Activated T-cell treated with anti-CD3 and anti-CD28 coated beads for 4 hours (primary cell): ENCODE measurements at regions not wholly inside any gene's neighbourhood (a gene's known extent, or its start where the extent isn't known, plus 50 kb on each side); places are given as distances from the start of the nearest gene placed in this dataset.
"Not testable (repeated sequence)": the region's sequence is repeated elsewhere in the genome, so short reads cannot be mapped to it uniquely, and the experiment has no call there.

ENCODE experiments used
- DNase-seq: peaks from one replicate; pipeline ENCODE4 v3.0.0-alpha.2; 2020

DNA sequence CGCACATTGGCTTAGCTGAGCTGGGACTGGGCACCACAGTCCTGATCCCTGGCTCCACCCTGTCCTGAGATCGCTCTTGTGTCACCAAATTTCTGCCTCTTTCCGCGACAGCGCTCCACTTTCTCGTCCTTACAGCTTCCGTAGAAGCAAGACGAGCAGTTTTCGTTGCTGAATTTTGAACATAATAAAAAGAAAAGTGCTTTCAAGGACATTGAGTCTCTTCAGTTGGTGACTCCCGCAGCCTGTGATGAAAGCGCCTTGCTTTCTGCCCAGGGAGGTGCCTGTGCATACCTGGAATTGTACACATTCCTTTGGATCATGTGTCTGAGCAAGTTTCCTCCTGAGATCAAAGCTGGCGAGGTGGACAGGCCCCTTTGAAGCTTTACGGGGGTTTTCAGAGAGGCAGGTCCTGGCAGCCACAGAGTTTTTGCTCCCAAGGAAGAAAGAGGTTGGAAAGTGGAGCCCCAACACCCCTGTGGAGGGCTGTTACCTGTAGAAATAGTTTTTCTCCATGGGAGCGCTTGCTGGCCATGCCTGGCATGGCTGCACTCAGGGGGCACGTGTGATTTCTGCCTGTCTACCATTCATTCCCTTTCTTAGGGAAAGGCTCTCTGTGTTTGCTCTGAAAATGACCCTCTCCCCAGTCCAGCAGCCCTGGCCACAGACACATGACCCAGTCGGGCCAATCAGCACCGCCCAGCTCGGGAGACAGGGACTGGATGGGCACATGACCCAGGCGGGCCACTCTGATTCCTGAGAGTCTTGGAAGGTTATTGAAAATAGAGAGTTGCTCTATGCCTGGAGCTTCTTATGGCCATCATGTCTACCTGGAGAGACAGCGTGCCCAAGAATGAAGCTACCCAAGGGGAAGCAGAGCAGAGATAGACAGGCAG, 115.6 kb upstream of the OTOS start:
- no peak for DNase-seq

DNA sequence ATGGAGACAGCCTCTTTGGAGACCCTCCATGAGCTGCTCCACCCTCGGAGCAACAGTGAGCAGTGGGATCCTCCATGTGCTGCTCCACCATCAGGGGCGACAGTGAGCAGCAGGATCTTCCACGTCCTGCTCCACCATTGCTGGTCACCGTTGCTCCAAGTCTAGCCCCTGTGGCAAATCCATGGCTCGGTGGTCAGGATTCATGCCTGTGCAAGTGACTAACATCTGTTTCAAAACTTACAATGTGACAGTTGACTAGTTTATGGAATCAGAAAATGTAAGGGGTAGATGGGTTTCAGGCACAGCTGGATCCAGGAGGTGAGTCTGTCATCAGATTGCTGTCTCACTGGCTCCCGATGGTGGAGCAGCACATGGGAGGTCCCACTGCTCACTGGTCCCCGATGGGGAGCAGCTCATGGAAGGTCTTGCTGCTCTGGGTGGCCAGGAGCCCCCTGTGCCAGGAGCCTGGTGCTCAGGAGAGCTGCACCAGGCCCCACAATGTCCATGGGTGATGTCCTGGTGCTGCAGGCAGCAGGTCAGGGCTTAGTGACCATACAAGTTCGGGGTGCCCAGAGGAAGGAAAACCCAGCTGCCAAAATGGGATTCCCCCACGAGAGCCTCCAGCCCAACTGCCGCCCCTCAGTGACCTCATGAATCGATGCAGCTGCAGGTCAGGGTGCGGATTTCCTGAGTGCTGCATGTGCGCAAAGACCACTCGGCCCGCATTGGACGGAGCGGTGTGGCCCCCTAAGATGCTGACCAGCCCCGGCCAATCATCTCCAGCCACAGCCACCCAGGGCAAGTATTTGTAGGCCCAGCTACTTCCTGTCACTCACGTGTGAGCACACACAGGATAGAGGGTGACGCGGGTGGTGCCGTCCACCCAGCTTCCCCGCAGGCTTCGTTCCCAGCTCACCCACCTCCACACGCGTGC, 116.5 kb upstream of the OTOS start:
- DNase-seq = no peak

DNA sequence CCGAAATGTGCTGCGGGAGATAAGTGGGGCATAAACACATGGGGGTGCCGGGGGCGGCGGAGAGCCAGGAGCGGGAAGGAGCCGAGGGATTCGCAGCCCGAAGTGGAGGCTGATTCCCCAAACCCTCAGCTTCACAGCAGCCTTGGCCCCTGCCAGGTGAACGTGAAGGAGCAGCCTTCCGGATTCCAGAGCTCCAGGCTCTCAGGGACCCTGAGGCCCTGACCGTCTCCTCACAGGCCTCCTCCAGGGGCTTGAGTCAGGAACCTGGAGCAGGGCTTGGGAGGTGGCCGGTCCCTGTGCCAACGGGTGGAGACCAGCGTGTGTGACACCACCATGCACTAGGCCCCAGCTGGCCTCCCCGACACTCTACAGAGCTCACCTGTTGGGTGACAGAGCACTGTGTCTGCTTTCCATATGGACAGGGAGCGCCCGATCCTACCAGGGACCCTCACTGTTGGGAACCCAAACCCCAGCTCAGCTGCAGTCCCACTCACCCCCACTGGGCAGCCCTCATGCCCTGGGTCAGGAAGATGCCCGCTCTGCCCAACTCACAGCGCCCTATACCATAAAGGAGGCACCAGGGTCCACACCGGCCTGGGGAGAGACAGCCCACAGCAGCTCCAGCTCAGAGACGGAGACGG, 117.6 kb upstream of the OTOS start:
- no peak for DNase-seq

GRCh38 chr2:240258685-240259084, 118.2 kb upstream of the OTOS start:
- DNase-seq = no peak

DNA sequence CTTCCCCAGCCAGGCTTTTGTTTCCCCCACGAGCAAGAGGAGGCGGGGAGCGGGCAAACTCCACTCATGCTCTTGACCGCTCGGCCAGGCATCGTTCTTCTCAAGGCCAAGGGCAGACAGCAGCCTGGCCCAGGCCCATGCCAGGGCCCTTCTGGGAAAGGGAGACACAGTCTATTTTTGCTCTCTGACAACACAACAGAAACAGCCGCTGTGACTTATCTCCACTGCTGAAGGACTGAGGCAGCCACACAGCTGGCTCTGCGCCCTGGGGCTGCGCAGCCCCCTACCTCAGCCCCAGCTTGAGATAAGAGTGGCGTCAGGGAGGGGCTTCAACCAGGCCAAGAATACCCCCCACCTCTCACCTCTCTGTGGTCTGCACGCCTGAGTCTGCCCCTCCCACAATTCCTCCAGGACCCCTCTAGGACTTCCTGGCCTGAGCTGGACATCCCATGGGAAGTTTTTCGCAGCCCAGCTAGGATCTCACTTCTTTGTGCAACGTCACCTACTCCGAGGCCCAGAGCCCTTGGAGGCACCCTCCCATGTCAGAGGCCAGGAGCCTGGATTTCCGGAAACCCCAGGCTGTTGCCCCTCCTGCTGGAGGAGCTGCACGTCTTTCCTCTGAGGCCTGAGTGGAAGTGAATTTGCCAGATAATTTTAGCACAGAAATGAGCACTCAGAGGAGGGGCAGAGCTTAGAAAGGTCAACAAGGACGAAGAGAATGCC, 118.9 kb upstream of the OTOS start:
- DNase-seq = no peak

DNA sequence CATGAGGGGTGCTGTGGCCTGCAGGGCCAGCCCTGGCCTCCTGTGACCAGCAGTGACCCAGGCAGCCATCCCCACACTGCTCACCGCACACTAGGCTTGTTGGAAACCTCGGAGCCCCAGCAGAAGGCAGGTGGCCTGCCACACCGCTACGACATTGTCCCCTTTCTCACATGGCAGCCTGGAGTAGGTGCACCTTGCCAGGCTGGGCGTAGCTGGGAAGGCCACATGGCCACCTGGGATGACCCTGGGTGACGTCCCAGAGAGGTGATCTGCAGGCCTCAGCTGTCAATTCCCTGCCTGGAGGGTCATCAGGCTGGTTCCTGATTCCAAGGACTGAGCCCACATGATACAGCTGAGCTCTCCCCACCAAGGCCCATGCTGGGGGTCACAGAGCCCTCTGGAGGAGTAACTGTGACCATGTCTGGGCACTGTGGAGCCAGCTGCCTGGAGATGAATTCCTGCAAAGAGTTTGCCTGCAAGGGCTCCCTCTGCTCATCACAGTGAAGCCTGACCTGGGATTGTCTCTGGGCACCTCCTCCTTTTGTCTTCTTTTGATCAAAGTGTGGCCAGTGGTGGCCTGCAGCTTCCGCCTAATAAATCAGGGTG, 119.6 kb upstream of the OTOS start:
- DNase-seq = no peak

DNA sequence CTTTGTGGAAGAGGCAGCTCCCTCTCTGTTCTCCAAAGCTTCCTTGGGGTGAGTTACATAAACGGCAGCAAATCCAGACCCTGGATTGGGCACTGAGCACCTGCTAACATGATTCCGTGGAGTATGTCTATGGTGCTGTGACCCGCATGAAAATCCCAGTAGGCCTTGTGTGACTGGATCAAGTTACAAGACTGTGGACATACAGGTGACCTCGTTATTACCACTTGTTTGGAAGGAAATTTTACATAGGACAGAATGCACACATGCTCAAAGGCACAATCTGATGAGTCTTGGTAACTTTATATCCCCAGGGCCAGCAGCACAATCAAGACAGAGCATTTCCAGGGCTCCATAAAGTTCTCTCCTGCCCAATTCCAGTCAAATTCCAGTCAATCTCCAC, 120.2 kb upstream of the OTOS start:
- DNase-seq = no peak

GRCh38 chr2:240262578-240262977, 122.1 kb upstream of the OTOS start:
- not testable (repeated sequence) for DNase-seq

DNA sequence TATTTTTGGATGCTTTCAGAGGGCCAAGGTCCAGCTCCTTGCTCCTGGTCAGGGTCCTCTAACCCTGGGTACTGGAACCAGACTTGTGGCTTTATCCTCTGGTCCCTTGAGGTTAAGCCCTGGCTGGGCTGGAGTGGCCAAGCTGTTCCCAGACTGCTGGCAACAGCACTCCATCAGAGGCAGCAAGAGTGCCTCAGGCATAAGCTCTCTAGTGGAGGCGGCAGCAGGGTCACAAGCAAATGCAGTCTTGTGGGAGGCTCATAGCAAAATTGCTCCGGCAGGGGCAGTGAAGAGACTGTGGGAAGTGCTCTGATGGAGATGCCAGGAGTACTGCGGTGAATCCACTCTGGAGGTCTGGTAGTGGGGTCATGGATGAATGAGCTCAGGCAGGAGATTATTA, 128.9 kb upstream of the OTOS start:
- DNase-seq = no peak

DNA sequence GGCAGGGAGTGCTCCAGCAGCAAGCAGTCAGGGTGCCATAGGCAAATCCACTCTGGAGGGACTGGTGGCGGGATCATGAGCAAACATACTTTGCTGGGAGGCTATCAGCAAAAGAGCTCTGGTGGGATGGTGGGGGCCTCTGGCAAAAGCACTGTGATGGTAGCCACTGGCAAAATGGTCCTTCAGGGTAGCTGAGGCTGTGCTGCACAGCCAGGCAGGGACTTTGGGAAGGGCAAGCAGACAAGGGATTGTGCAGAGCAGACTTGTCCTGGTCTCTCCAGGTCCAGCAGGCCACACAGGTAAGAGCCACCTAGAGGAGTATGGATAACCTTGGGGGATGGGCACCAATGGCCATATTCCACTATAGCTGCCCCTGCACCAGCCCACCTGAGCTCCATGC, 129.4 kb upstream of the OTOS start:
- no peak for DNase-seq

- no peak for DNase-seq
Observed at GRCh38 chr2:240271716-240272341, 131.4 kb upstream of the OTOS start.

DNA sequence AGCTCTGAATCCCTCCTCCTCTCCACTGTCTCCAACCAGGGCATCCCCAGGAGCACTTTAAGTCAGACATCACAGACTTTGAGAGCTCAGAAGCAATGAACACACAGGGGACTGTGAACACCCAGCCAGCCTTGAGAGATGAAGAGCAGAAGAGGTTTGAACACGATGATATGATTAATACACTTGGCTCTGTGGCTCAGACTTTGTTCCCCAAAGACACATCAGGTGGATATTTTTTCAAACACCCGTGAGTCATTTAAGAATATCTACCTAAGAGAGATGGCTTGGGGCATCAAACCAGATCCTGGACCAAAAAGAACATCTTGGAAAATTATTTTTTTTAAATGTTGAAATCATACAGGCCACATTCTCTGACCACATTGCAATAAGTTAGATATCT, 134.9 kb upstream of the OTOS start:
- DNase-seq = no peak

DNA sequence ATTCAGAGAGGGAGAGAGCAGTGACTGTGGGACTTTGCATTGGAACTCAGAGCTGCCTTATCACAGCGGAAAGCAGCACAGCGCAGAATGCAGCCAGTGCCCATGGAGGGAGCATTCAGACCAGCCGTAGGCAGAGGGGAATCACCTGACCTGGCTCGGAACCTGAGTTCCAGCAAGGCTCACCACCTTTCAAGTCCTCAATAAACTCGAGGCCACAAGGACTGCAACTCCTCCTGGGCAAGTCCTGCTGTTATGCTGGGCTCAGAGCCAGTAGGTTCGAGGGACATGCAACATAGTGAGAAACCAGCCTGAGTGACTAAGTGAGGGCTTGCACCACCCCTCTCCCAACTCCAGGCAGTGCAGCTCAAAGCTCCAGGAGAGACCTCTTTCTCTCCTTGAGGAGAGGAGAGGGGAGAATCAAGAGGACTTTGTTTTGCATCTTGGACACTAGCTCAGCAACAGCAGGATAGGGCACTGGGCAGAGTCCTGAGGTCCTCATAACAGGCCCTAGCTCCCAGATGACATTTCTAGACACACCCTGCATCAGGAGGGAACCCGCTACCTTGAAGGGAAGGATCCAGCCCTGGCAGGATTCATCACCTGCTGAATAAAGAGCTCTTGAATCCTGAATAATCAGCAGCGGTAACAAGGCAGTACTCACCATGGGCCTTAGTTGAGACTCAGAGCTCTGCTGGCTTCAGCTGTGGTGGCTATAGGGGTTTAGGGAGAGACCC, 136.8 kb upstream of the OTOS start:
- DNase-seq = no peak

- DNase-seq = no peak
Observed at GRCh38 chr2:240277807-240278522, 137.5 kb upstream of the OTOS start.

DNA sequence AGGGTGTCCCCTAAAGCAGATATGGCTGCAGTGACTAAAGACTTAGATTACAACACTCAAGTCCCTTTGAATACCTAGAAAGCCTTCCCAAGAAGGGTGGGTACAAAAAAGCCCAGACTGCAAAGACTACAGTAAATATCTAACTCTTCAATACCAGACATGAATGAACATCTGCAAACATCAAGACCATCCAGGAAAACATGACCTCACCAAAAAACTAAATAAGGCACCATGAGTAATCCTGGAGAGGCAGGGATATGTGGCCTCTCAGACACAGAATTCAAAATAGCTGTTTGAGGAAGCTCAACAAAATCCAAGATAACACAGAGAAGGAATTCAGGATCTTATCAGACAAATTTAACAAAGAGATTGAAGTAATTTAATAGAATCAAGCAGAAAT, 138.2 kb upstream of the OTOS start:
- DNase-seq = no peak

DNA sequence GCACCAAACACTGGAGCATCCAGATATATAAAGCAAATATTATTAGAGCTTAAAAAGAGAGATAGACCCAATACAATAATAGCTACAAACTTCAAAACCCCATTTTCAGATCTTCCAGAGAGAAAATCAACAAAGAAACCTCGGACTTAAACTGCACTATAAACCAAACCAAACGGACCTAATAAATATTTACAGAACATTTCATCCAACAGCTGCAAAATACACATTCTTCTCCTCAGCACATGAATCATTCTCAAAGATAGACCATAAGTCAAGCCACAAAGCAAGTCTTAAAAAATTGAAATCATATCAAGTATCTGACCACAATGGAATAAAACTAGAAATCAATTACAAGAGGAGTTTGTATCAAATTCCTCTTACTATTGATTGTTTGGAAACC, 140.2 kb upstream of the OTOS start:
- no peak for DNase-seq

DNA sequence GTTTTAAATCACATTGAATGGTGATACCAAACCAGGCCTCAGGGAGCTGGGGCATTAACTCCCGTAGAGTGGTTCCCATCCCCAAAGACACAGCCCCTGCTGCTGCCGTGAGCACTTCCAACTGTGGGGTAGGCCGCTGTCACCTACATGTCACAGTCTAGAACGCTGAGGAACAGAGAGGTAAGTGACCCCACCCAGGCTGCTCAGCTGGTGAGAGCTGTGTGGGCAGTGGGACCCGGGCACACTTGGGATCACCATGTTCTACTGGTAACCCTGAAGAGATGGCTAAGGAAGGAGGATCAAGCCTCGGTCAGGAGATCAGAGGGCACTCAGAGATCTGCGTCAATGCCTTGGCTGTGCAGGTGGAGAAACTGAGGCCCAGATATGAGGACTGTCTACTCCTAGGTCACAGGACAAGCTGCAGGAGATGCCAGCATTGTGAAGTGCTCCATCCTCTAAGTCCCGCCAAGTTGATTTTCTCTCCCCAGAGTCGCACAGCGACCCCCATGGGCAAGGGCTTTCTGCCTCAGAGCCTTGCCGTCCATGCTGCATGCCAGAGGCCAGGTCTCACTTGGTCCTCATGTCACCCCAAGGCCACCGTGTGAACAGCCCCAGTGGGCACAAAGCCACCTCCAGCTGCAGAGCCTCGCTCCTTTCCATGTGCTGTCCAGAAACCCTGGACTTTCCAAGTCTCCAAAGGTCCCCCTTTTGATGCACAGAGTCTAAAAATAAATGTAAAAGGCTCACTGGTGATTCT, 144.2 kb upstream of the OTOS start:
- no peak for DNase-seq

DNA sequence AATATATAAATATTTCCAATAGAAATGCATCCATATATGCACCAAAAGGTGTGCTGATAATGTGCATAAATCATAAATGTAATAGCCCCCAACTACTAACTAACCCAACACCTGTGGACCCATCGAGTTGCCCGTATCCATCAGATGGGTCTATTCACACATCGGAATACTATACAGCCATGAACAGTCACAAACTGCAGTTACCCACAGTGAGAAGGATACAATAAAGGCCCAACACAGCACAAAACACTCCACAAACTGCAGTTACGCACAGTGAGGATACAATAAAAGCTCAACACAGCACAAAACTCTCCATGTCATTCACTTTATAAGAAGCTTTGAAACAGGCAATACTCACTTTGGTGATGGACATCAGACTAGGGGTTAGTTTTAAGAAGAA, 145.3 kb upstream of the OTOS start:
- no peak for DNase-seq

DNA sequence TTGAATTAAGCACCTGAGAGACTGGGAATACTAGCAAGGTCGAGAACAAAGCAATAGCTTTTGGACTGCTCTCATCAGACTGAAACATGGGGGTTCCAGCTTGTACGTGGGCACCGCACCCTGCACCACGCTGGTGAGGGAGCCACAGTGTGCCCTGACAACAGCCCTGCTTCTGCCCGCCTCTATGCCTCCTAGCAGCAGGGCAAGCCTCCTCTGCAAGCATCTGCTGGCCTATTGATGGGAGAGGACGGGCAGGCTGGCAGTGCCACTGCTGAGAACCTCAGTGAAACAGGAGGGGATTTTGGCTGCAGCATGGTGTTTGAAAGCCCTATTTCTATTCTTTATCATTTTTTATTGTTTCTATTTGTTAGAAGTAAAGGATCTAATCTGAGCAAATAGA, 146.1 kb upstream of the OTOS start:
- DNase-seq = no peak

GRCh38 chr2:240287011-240287410, 146.6 kb upstream of the OTOS start:
- DNase-seq = no peak
